Liver (tissue), 3 donors: ENCODE measurements at regions not wholly inside any gene's neighbourhood (a gene's known extent, or its start where the extent isn't known, plus 50 kb on each side); places are given as distances from the start of the nearest gene placed in this dataset.

ENCODE experiments used
- CTCF ChIP-seq: fragments of 150-350 bp; IDR thresholded peaks from 2 replicates; pipeline ENCODE4 v1.5.1; 2017; ENCODE audit warnings: improper control_type of control experiment, low read depth, low read length; ENCODE audit not compliant: missing input control
- EGR1 ChIP-seq, 2 donors: IDR thresholded peaks; 2 replicates each; pipeline ENCODE4 v1.6.1; 2016 to 2018; ENCODE audit warnings: antibody characterized with exemption in 2 of 2, low read depth in 2 of 2
- FOXA1 ChIP-seq: IDR thresholded peaks from 2 replicates; pipeline ENCODE4 v1.6.1; 2016; ENCODE audit warnings: antibody characterized with exemption
- MAX ChIP-seq: IDR thresholded peaks from 2 replicates; pipeline ENCODE4 v1.6.1; 2016; ENCODE audit warnings: antibody characterized with exemption
- NR2F2 ChIP-seq: IDR thresholded peaks from 2 replicates; pipeline ENCODE4 v1.6.1; 2016; ENCODE audit warnings: antibody characterized with exemption
- TAF1 ChIP-seq: conservative IDR thresholded peaks from 2 replicates; pipeline ENCODE4 v1.6.1; 2016; ENCODE audit warnings: antibody characterized with exemption, mild to moderate bottlenecking
- YY1 ChIP-seq: IDR thresholded peaks from 2 replicates; pipeline ENCODE4 v1.6.1; 2016; ENCODE audit warnings: antibody characterized with exemption, mild to moderate bottlenecking
- ZBTB33 ChIP-seq: IDR thresholded peaks from 2 replicates; pipeline ENCODE4 v1.6.1; 2016; ENCODE audit warnings: antibody characterized with exemption
- donor health status: healthy.
- donor health status: healthy.

- TF ChIP-seq CTCF (no peak), ZBTB33 (no peak), TAF1 (no peak), MAX (no peak), YY1 (no peak), FOXA1 (no peak), NR2F2 (no peak), EGR1 (IDR thresholded peaks at IDR 0.05; ENCODE audit: low read depth in 2 of 2) (no peak)
Observed at GRCh38 chr16:63690961-63691360, 1430.9 kb downstream of the CDH11 start.
